Sigmoid colon (tissue), 6 donors: ENCODE measurements at regions not wholly inside any gene's neighbourhood (a gene's known extent, or its start where the extent isn't known, plus 50 kb on each side); places are given as distances from the start of the nearest gene placed in this dataset.

Experiments used
- DNase-seq: peaks from one replicate; pipeline ENCODE4 v3.0.0-alpha.2; 2019
- H3K27ac ChIP-seq, 4 donors: fragments of 200-600 bp; sonication (generic); one replicate each; pipeline ENCODE4 v1.5.1; 2016 to 2019; ENCODE audit warnings: mild to moderate bottlenecking in 1 of 4
- H3K27me3 ChIP-seq, 3 donors: fragments of 200-600 bp; sonication (generic); one replicate each; pipeline ENCODE4 v1.5.1; 2019; ENCODE audit warnings: mild to moderate bottlenecking in 1 of 3
- H3K36me3 ChIP-seq, 4 donors: fragments of 200-600 bp; sonication (generic); one replicate each; pipeline ENCODE4 v1.5.1; 2016 to 2019
- H3K4me1 ChIP-seq, 4 donors: fragments of 200-600 bp; sonication (generic); one replicate each; pipeline ENCODE4 v1.5.1; 2017 to 2019
- H3K4me3 ChIP-seq, 4 donors: fragments of 200-600 bp; sonication (generic); one replicate each; pipeline ENCODE4 v1.5.1; 2017 to 2019; ENCODE audit warnings: mild to moderate bottlenecking in 2 of 4, moderate library complexity in 1 of 4
- H3K9me3 ChIP-seq, 4 donors: fragments of 200-600 bp in 3 of 4; sonication (generic) in 3 of 4; one replicate each; pipeline versions ENCODE4 v1.5.1 to v1.6.1; 2013 to 2019
- EP300 ChIP-seq, 4 donors: sonication (generic); formaldehyde crosslinking; IDR thresholded peaks; one replicate each; pipeline ENCODE4 v1.6.1; 2017; ENCODE audit warnings: antibody characterized with exemption in 4 of 4
- POLR2A ChIP-seq, 2 donors: fragments of 450-650 bp; IDR thresholded peaks; one replicate each; pipeline ENCODE4 v1.6.1; 2016; ENCODE audit warnings: antibody characterized with exemption in 2 of 2, mild to moderate bottlenecking in 2 of 2, moderate library complexity in 2 of 2
- POLR2AphosphoS5 ChIP-seq, 4 donors: sonication (generic); formaldehyde crosslinking; IDR thresholded peaks; one replicate each; pipeline ENCODE4 v1.6.1; 2017; ENCODE audit warnings: antibody characterized with exemption in 4 of 4
- WGBS, 2 donors: extraction: QIAGEN DNeasy Blood & Tissue Kit; methylation state at CpG; one replicate each; pipeline ENCODE4 v1.1.7; 2013; 5-methylcytosine and 5-hydroxymethylcytosine counted together
- intact Hi-C: fragments of 100-400 bp; cut with DNase I; formaldehyde crosslinking; loops from one replicate; pipeline ENCODE4 v1.15.1; 2023
- small RNA-seq, 3 donors: library from RNA; depleted of rRNA; stranded (forward); fragments of <200 nt; gene quantifications; one replicate each; pipeline ENCODE3, GENCODE V24; 2016
- TF ChIP-seq, protein P1 (sequence below), 4 experiments: fragments of 450-650 bp in 3 of 4; fragments of 200-600 bp in 1 of 4; IDR thresholded peaks; one replicate each; pipeline ENCODE4 v1.5.1; 2016 to 2019; ENCODE audit warnings: antibody characterized with exemption in 4 of 4, mild to moderate bottlenecking in 3 of 4, moderate library complexity in 2 of 4
- donor health status: healthy with polysubstance abuse.
- donor health status: healthy.

- Histone ChIP-seq H3K9me3 (peaks cover 0 to 3% (median 0%) of the 10 kb centered on the region in 4 donors), H3K27me3 (no peaks in the 10 kb centered on the region), H3K4me3 (no peak overlapping the region), H3K36me3 (no peaks in the 10 kb centered on the region), H3K4me1 (no peaks in the 10 kb centered on the region), H3K27ac (no peak overlapping the region)
- 84 to 85% methylated on average over 15 of the region's 15 CpGs for whole genome bisulfite sequencing, 2 donors
- intact Hi-C loops = no loop called here
- no peak for TF ChIP-seq EP300 (IDR thresholded peaks at IDR 0.05)
- TF ChIP-seq POLR2AphosphoS5 (IDR thresholded peaks at IDR 0.05) = no peak
- no peak for TF ChIP-seq POLR2A (IDR thresholded peaks at IDR 0.05)
- TF ChIP-seq, protein P1, sequence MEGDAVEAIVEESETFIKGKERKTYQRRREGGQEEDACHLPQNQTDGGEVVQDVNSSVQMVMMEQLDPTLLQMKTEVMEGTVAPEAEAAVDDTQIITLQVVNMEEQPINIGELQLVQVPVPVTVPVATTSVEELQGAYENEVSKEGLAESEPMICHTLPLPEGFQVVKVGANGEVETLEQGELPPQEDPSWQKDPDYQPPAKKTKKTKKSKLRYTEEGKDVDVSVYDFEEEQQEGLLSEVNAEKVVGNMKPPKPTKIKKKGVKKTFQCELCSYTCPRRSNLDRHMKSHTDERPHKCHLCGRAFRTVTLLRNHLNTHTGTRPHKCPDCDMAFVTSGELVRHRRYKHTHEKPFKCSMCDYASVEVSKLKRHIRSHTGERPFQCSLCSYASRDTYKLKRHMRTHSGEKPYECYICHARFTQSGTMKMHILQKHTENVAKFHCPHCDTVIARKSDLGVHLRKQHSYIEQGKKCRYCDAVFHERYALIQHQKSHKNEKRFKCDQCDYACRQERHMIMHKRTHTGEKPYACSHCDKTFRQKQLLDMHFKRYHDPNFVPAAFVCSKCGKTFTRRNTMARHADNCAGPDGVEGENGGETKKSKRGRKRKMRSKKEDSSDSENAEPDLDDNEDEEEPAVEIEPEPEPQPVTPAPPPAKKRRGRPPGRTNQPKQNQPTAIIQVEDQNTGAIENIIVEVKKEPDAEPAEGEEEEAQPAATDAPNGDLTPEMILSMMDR (IDR thresholded peaks at IDR 0.05) = no peak
- DNase-seq = peak; percentile 39
These were observed 672.4 kb downstream of the TSPY10 start for GRCh38 chrY:10200065-10200464.

Small RNA genes in the stretch of these regions (small RNA-seq; reads per million reads assigned to genes)
- 2.4 to 5.1 (median 4.5) reads per million in 3 donors for gene RNA5-8SP6
